ENCODE measurements at regions not wholly inside any gene's neighbourhood (a gene's known extent, or its start where the extent isn't known, plus 50 kb on each side); places are given as distances from the start of the nearest gene placed in this dataset.

DNA sequence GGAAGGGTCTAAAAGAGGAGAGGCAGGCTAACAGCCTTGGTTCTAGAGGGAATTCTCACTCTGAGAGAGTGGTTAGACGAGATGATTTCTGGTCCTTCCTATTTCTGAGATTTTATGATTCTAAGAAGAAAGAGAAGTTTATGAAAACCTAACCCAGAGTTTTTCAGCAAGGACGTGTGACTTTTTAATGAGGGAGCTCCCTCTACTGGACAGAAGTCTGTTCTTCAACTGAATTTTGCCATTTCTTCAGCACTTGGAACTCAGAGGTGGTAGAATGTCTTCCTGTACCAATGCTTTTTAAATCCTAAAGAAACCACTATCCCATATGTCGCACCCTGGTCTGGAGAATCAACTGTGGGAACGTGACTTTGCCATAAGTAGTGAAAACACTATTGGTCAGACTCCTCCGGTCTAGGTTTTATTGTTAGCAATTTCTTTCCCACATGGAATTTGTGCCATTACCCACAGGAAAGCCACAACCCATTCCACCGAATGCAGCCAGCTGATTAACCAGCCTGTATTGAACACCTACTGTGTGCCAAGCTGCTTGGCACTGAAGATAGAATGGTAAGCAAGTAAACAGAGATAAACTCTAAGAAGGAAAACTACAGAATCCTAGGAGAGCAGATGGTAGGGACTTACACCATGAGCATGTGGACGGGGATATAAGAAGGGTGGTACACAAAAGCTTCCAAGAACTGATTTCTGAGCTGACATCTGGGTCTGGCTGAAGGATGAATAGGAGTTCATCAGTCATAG lies 199.5 kb upstream of the LMCD1 start:
- H3K4me2 ChIP-seq (ENCODE audit: insufficient read depth, low read length): no peak overlapping the region
- H3K36me3 ChIP-seq (ENCODE audit: control insufficient read depth in 2 of 2, extremely low read depth in 1 of 2, insufficient read depth in 2 of 2, low read length in 2 of 2): no peaks in the 10 kb centered on the region
- POLR2A ChIA-PET: no interaction called here
- H3K4me1 ChIP-seq (ENCODE audit: control insufficient read depth, extremely low read depth, insufficient read depth, low read length): no peaks in the 10 kb centered on the region
- no peak overlapping the region for H3K4me3 ChIP-seq (replicated peaks in 1 of 3; ENCODE audit: insufficient read depth in 1 of 3, low read depth in 1 of 3, low read length in 3 of 3)
- FAIRE-seq: peak; percentile 87
- dilution Hi-C loops (cut with MboI; ENCODE audit: extremely low pct_ligation_motif_present, low sequenced_read_pairs) (no loop called here), intact Hi-C loops (cut with micrococcal nuclease) (no loop called here)
- BruUV-seq (replicated peaks): no TSS peak
- H3K9me1 ChIP-seq (replicated peaks; ENCODE audit: control insufficient read depth, extremely low read depth, insufficient read depth, low read length): no peaks in the 10 kb centered on the region
- no peaks in the 10 kb centered on the region for H4K20me1 ChIP-seq (replicated peaks; ENCODE audit: control insufficient read depth, extremely low read depth, insufficient read depth, low read length)
- H3K79me2 ChIP-seq (ENCODE audit: control insufficient read depth, insufficient read depth, low read length): no peaks in the 10 kb centered on the region
- H3K9ac ChIP-seq (replicated peaks; ENCODE audit: extremely low read depth, insufficient read depth, low read length): no peak overlapping the region
- DNase-seq (ENCODE audit: low read depth, low spot score): peak; percentile 34
- TF ChIP-seq, protein P1, sequence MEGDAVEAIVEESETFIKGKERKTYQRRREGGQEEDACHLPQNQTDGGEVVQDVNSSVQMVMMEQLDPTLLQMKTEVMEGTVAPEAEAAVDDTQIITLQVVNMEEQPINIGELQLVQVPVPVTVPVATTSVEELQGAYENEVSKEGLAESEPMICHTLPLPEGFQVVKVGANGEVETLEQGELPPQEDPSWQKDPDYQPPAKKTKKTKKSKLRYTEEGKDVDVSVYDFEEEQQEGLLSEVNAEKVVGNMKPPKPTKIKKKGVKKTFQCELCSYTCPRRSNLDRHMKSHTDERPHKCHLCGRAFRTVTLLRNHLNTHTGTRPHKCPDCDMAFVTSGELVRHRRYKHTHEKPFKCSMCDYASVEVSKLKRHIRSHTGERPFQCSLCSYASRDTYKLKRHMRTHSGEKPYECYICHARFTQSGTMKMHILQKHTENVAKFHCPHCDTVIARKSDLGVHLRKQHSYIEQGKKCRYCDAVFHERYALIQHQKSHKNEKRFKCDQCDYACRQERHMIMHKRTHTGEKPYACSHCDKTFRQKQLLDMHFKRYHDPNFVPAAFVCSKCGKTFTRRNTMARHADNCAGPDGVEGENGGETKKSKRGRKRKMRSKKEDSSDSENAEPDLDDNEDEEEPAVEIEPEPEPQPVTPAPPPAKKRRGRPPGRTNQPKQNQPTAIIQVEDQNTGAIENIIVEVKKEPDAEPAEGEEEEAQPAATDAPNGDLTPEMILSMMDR (IDR thresholded peaks at IDR 0.05; ENCODE audit: extremely low read depth in 1 of 2, insufficient read depth in 1 of 2, low read depth in 1 of 2, low read length in 2 of 2): peak; percentile 49 to 54
- no peak for TF ChIP-seq FOS (IDR thresholded peaks at IDR 0.05; ENCODE audit: borderline replicate concordance, insufficient read depth, low read length)
- no peak overlapping the region for H3K27ac ChIP-seq (ENCODE audit: insufficient read depth, low read depth, low read length)
- no peak overlapping the region for H2AFZ ChIP-seq (ENCODE audit: low read depth, low read length)
- H3K27me3 ChIP-seq (ENCODE audit: control insufficient read depth in 2 of 2, insufficient read depth in 2 of 2, low read length in 2 of 2): no peaks in the 10 kb centered on the region
- CTCF ChIA-PET: interaction anchor here (0.7 to 2.8 kb wide), 23 partner anchors 8 to 323 kb away, joined by 3 to 18 read pairs (median 4); partner anchors contain the start of gene LMCD1
- H3K9me3 ChIP-seq (replicated peaks; ENCODE audit: control insufficient read depth, insufficient read depth, low read length): no peaks in the 10 kb centered on the region

DNA sequence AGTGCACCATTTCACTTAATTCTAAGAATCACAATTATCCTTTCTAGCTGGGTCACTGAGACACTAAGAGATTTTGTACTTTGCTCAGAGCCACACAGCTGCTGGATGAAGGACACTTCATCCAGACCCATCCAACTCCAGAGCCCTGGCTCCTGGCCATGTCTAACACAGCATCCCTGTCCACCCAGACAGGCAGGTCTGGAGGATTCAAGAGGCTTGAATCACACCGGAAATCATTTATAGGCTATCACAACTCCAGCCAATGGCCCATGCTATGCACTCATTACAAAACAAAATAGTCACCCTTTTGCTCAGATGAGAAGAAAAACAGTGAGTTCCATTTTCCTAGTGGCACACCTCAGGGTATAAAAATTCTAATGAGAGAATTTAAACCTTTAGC lies 198.2 kb upstream of the LMCD1 start:
- Histone ChIP-seq H3K9ac (replicated peaks; ENCODE audit: extremely low read depth, insufficient read depth, low read length) (no peak overlapping the region), H3K4me2 (ENCODE audit: insufficient read depth, low read length) (no peak overlapping the region), H3K79me2 (ENCODE audit: control insufficient read depth, insufficient read depth, low read length) (no peaks in the 10 kb centered on the region), H3K27me3 (ENCODE audit: control insufficient read depth in 2 of 2, insufficient read depth in 2 of 2, low read length in 2 of 2) (no peaks in the 10 kb centered on the region), H4K20me1 (replicated peaks; ENCODE audit: control insufficient read depth, extremely low read depth, insufficient read depth, low read length) (no peaks in the 10 kb centered on the region), H3K9me3 (replicated peaks; ENCODE audit: control insufficient read depth, insufficient read depth, low read length) (no peaks in the 10 kb centered on the region), H3K27ac (ENCODE audit: insufficient read depth, low read depth, low read length) (no peak overlapping the region), H3K4me3 (replicated peaks in 1 of 3; ENCODE audit: insufficient read depth in 1 of 3, low read depth in 1 of 3, low read length in 3 of 3) (no peak overlapping the region), H2AFZ (ENCODE audit: low read depth, low read length) (no peak overlapping the region), H3K4me1 (ENCODE audit: control insufficient read depth, extremely low read depth, insufficient read depth, low read length) (no peaks in the 10 kb centered on the region), H3K9me1 (replicated peaks; ENCODE audit: control insufficient read depth, extremely low read depth, insufficient read depth, low read length) (no peaks in the 10 kb centered on the region), H3K36me3 (ENCODE audit: control insufficient read depth in 2 of 2, extremely low read depth in 1 of 2, insufficient read depth in 2 of 2, low read length in 2 of 2) (no peaks in the 10 kb centered on the region)
- TF ChIP-seq GATA2 (IDR thresholded peaks at IDR 0.05; ENCODE audit: insufficient read depth, insufficient read length, low read depth, low read length): no peak
- TF ChIP-seq JUN (IDR thresholded peaks at IDR 0.05; ENCODE audit: borderline replicate concordance, insufficient read depth, insufficient read length, low read depth): no peak
- FAIRE-seq (no peak), DNase-seq (ENCODE audit: low read depth, low spot score) (no peak)
- ChIA-PET CTCF (interaction anchor here (2.8 kb wide), 1 partner anchor 64 kb away, joined by 15 read pairs; no protein-coding TSS in a partner anchor), POLR2A (no interaction called here)
- dilution Hi-C loops (cut with MboI; ENCODE audit: extremely low pct_ligation_motif_present, low sequenced_read_pairs): no loop called here
- BruUV-seq (replicated peaks): no TSS peak
- intact Hi-C loops (cut with micrococcal nuclease): no loop called here

Measured in endothelial cell of umbilical vein (primary cell).